ENCODE measurements at regions not wholly inside any gene's neighbourhood (a gene's known extent, or its start where the extent isn't known, plus 50 kb on each side); places are given as distances from the start of the nearest gene placed in this dataset.

GRCh38 chr4:1532549-1533395 lies 126.5 kb upstream of the NKX1-1 start:
- TF ChIP-seq CTCF (IDR thresholded peaks at IDR 0.05) (no peak), POLR2A (IDR thresholded peaks at IDR 0.05) (no peak)
